ENCODE measurements at regions not wholly inside any gene's neighbourhood (a gene's known extent, or its start where the extent isn't known, plus 50 kb on each side); places are given as distances from the start of the nearest gene placed in this dataset.
"Not testable (repeated sequence)": the region's sequence is repeated elsewhere in the genome, so short reads cannot be mapped to it uniquely, and the experiment has no call there.

DNA sequence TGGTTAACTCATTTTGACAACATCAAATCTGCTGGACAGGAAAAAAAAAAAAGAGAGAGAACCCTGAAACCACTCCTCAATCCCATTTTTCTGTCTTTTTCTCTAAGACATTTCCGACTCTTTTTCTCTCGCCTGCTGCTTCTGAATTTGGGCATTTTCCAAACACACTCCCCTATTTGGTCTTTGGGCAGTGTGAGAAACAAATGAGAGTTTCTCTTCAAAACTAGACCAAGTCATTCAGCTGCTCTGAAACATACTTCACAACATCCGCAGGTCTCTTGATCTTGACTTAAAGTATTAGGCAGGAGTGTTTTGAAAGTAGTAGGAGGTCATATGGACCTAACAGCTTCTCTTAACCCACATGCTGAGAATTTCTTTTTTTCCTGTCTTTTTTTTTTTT lies 364.8 kb upstream of the ESRRG start:
- DNase-seq: no peak

DNA sequence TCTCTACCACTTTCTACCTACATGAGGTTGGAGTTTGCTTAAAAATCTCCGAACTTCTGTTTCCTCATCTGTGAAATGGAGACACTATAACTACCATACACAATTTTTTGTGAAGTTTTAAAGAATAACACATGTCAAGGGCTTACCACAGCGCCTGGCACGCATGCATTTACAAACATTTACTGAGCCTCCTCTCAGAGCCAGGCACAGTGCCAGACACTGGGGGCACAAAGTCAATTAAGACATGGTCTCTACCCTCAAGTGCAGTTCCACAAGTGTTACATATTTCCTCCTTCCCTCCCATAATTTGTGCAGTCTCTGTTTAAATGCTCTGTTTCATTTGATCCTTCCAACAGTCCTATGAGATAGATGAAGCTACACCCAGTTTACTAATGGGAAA lies 356.4 kb upstream of the ESRRG start:
- DNase-seq: no peak

GRCh38 chr1:217078959-217079358 lies 355.7 kb upstream of the ESRRG start:
- DNase-seq: no peak

DNA sequence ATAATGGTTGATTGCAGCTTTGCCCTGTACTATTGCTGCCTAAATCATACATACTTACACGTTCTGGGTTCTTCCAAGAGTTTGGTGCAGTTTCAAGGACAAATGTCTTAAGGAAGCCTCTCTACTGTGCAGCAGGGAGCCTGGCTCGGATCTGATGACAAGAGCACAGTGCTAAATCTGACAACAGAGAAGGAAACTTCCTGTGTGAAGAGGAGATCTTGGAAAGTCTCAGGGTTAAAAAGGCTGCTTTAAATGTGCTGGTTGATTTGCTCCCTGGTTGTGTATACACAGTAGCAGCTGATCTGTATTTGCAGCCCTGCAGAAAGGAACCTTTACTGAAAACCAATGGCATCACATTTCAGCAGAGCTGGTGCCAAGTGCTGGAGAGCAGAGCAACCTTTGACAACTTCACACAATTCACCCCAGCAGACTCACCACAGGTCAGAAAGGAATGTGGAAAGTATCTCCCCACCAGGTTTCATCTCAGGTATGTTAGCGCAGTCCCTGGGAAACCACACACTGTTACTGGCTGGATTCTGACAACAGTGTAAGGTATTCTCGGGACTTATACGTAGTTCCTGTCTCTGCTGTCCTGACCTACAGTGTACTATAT lies 355.0 kb upstream of the ESRRG start:
- DNase-seq: no peak

- DNase-seq: no peak
Observed at GRCh38 chr1:217077426-217077825, 354.2 kb upstream of the ESRRG start.

- no peak for DNase-seq
Observed at GRCh38 chr1:217076902-217077301, 353.7 kb upstream of the ESRRG start.

DNA sequence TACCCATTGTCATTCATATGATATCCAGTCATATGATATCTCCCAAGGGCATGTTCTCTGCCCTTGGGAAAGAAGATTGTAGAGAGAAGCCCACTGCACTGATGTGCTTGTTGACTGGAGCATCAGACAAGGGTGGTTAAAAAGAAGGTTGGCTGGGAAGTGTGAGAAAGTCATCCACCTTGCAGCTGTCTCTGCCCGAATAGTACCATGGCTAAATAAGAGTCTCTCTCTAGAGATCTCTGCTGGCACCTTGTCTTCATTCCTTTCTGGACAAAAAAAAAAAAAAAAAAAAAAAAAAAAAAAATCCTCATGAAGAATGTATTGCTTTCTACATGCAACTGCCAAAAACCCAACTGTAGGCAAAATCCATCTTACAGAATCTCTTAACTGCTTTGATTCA lies 349.7 kb upstream of the ESRRG start:
- no peak for DNase-seq

- no peak for DNase-seq
Observed at GRCh38 chr1:217067642-217068041, 344.4 kb upstream of the ESRRG start.

GRCh38 chr1:217066794-217067193 lies 343.6 kb upstream of the ESRRG start:
- DNase-seq: no peak

- no peak for DNase-seq
Observed at GRCh38 chr1:217063172-217063908, 340.1 kb upstream of the ESRRG start.

DNA sequence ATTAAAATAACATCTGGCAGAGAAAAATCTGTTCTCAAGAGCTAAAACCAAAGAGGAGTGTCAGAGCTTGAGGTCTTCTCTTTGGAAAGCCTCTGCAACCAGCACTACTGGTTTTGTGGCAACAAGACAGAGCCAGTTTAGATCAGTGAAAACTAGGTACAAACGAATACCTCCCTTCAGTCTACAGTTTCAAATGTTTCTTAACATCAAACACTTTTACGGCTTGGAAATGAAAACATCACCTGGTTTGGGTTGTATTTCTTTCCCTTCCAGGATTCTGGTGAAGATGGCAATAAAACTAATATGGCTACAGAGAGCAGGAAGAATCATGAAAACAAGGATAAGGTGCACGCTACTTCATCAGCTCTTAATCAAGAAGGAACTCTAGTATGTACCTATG lies 339.4 kb upstream of the ESRRG start:
- no peak for DNase-seq

DNA sequence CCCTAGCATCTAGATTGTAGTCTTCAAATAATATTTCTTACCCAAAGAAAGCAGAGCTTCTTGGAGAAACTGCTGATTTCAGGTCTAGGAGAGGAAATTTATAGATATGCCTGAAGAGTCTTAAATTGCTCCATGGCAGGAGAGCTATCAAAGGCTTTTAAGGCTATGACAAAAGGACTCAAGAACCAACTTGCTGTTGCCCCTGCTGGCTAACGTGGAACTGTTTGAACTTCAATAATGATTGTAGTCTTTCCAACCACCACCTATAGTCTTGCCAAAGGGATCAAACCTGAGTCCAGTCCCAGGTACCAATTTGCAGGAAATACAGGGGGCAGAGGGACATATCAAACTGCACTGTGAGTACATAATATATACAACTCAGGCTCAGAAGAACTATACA lies 336.2 kb upstream of the ESRRG start:
- DNase-seq: no peak

DNA sequence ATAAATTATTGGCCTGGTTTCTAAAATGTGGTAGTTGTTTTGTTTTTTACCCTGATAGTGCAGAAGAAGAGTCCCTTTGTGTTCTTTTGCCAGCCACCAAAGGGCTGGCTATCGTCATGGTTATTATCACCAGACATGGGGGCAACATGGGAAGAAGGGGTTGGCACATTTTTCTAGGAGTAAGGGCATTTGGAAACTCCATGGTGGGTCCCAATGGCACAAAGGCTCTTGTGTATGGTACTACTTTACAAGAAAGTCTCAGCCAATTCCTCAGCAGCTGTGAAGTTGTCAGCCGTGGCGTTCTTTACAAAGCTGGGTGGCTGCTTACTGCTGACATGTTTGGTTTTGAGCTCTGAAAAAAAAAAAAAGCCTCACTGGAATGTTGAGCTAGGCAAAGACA lies 330.4 kb upstream of the ESRRG start:
- DNase-seq: no peak

- no peak for DNase-seq
Observed at GRCh38 chr1:217052626-217053025, 329.4 kb upstream of the ESRRG start.

GRCh38 chr1:217052196-217052595 lies 329.0 kb upstream of the ESRRG start:
- DNase-seq: no peak

GRCh38 chr1:217049721-217050120 lies 326.5 kb upstream of the ESRRG start:
- DNase-seq: no peak

DNA sequence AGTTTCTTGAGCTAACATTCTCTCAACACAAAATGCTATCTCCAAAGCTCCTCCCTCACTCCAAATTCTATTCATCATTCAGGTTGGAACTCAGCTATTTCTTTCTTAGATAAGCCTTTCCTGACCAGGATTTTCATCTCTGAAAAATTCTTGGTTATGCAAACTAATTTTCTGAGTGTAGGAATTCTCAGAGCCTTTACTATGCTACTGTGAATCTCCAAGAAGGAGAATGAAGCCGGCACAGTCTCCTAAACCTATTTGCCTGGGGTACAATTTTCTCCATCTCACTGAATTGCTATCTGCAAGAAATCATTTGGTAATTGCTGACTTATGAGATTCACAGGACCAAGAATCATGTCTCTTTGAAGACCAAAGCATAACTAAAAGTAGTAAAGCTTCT lies 325.9 kb upstream of the ESRRG start:
- DNase-seq: no peak

GRCh38 chr1:217048104-217048707 lies 325.0 kb upstream of the ESRRG start:
- no peak for DNase-seq

DNA sequence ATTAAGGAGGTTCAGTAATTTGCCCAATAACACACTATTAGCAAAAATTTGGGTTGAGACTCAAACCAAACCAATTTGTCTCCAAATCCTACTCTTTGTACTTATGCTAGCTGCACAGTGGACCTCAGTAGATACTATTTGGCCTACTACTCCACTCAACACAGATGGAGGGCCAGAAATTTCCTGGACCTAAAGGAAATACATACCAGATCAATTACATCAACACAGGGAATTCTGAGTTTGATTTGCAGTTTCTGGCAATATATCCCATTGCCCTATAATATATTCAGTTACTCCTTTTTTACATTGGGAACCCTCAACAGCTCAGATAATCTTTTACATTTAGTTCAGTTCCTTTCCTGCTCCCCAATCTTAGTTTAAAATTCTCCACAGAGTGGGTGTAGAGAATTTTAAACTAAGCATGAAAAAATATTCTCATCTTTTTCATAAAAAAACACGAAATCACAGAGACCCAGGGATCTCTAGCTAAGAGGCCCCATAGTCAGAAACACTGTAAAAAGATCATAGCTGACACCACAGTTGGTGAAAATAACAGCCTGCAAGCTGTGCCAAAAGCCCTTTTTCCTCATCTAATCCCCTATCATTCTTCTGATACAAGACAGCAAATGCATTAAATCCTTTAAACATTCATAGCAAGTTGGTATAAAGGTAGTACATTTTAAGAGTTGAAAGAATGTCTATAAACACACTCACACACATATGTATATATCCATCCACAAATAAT lies 317.7 kb upstream of the ESRRG start:
- DNase-seq: no peak

DNA sequence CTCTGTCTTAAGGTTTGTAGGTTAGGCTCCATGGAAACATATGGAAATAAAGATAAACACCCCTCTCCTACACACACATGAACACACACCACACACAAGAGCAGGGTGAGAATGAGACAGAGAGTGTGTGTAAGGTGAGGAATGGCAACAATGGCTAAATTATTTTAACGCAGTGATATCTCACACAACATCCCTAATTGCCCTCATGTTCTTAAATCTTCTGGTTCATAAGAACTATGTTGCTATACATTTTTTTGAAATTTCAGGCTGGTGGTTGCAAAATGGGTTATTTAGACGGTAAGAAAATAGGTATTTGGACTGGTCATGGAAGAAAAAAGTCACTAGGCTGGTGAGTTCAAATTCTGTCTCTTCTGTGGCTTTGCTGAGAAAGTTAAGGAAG lies 316.7 kb upstream of the ESRRG start:
- DNase-seq: no peak

- not testable (repeated sequence) for DNase-seq
Observed at GRCh38 chr1:217039139-217039538, 315.9 kb upstream of the ESRRG start.

DNA sequence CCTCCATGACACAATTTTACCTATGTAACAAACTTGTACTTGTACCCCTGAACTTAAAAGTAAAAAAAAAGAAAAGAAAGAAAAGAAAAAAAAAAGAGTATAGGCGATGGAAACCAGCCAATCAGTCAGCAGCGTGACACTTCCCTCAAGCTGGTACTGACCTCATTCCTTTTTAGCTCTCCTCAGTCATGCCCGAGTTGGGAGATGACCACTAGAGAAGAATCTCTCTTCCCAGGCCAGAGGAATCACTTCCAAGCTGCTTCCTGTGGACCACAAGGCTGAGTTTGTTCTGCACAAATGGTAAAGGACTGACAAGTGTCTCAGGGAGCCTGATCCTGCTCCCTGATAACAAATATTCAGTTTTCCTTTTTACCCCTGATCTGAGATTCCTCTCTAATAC lies 313.5 kb upstream of the ESRRG start:
- DNase-seq: no peak

- DNase-seq: no peak
Observed at GRCh38 chr1:217032715-217033367, 309.6 kb upstream of the ESRRG start.
